ENCODE measurements at regions not wholly inside any gene's neighbourhood (a gene's known extent, or its start where the extent isn't known, plus 50 kb on each side); places are given as distances from the start of the nearest gene placed in this dataset.

GRCh38 chr13:109880371-109881346 lies 94.3 kb upstream of the IRS2 start:
- intact Hi-C loops (cut with micrococcal nuclease), result no loop called here
- Mint-ChIP-seq H3K9me3 (no peaks in the 10 kb centered on the region), H3K4me3 (no peak overlapping the region), H3K36me3 (ENCODE audit: low read depth) (no peaks in the 10 kb centered on the region), H3K27ac (no peak overlapping the region), H3K4me1 (ENCODE audit: low read depth) (no peaks in the 10 kb centered on the region), H3K27me3 (no peaks in the 10 kb centered on the region)

DNA sequence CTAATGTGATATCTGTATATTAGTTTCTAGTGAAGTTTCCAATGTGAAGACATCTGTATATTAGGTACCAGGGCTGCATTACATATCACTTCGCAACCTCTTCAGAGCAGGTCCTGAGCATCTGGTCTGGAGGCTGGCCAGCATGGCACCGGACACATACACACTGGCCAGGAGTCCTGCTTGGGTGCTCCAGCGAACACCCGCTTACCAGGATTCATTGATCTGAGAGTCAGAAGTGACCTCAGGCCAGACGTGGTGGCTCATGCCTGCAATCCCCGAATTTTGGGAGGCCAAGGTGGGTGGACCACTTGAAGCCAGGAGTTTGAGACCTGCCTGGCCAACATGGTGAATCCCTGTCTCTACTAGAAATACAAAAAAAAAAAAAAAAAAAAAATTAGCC lies 93.0 kb upstream of the IRS2 start:
- no peaks in the 10 kb centered on the region for H3K9me3 Mint-ChIP-seq
- no peaks in the 10 kb centered on the region for H3K36me3 Mint-ChIP-seq (ENCODE audit: low read depth)
- no peaks in the 10 kb centered on the region for H3K27me3 Mint-ChIP-seq
- intact Hi-C loops (cut with micrococcal nuclease), result no loop called here
- H3K4me1 Mint-ChIP-seq (ENCODE audit: low read depth), result no peaks in the 10 kb centered on the region
- H3K4me3 Mint-ChIP-seq, result no peak overlapping the region
- no peak overlapping the region for H3K27ac Mint-ChIP-seq

- Mint-ChIP-seq H3K36me3 (ENCODE audit: low read depth) (no peaks in the 10 kb centered on the region), H3K27me3 (no peaks in the 10 kb centered on the region), H3K4me1 (ENCODE audit: low read depth) (no peaks in the 10 kb centered on the region), H3K27ac (no peak overlapping the region), H3K9me3 (no peaks in the 10 kb centered on the region), H3K4me3 (no peak overlapping the region)
- intact Hi-C loops (cut with micrococcal nuclease), result no loop called here
These were observed 91.4 kb upstream of the IRS2 start for GRCh38 chr13:109877809-109878208.

DNA sequence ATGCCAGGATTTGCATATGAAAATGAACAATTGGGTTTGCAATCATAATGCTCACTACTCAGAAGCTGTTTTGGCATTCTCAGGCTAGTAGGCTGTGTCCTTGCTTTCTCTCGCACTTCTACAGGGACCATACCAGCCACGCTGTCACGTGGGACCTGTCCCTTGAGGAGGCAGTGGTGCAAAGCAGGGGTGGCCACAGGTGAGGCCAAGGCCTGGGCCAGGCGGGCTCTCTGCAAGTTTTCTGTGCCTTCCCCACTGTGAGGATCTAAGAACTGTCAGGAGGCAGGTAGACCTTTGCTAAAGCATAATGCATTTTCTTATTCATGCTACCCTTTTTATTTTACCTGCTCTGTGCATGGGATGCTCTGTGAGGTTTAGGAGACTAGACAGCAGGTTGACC lies 89.4 kb upstream of the IRS2 start:
- H3K36me3 Mint-ChIP-seq (ENCODE audit: low read depth), result no peaks in the 10 kb centered on the region

DNA sequence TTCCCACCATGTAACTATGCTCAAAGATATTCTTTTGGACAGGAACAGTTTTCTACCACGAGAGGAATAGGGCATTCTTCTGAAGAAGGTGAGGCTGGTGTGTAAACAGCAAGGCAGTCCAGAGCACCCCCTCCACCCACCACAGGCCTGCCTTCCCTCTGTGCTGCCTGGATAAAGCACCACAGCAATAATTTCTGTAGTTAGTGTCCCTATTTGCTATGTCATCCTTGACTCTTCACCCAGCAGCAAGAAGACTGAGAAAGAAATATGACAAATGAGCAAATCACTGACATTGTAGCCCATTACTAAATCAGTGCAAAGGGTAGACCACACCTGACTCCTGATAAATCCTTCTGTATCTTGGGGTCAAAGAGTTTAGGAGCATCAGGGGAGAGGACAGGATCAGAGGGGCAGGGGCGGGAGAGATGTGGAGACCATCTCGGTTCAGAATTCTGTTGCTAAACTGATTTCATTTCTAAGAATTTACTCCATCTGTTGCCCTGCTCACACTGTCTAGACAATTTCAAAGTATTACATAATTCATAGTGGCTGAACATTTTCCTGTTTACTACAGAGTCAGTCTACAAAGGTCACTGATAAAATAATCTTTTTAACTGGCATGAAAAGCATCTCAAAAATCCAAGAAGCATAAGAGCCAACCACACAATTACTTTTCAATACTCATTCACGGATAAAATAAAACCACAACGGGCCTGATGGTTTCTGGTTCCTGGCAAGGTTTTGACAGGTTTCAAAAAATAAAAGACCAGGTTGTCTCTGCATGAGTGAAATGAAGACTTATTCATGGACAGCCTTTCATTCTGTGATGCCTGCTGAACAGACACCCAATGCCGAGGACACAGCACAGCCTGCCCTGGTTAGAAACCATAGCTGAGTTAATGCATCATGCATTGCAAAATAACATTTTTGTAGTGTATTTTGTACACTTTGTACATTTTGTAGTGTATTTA lies 88.4 kb upstream of the IRS2 start:
- Mint-ChIP-seq H3K27me3 (peaks cover 12% of the 10 kb centered on the region), H3K4me1 (ENCODE audit: low read depth) (no peaks in the 10 kb centered on the region), H3K9me3 (no peaks in the 10 kb centered on the region), H3K4me3 (no peak overlapping the region), H3K27ac (no peak overlapping the region), H3K36me3 (ENCODE audit: low read depth) (no peaks in the 10 kb centered on the region)
- intact Hi-C loops (cut with micrococcal nuclease), result no loop called here

More for the DNA sequence above, 89.4 kb upstream of the IRS2 start:
- intact Hi-C loops (cut with micrococcal nuclease), result no loop called here
- Mint-ChIP-seq H3K27me3 (peaks cover 2% of the 10 kb centered on the region), H3K9me3 (no peaks in the 10 kb centered on the region), H3K4me1 (ENCODE audit: low read depth) (no peaks in the 10 kb centered on the region), H3K27ac (no peak overlapping the region), H3K4me3 (no peak overlapping the region)

GRCh38 chr13:109873351-109874123 lies 87.2 kb upstream of the IRS2 start:
- Mint-ChIP-seq H3K27me3 (peaks cover 20% of the 10 kb centered on the region), H3K9me3 (no peaks in the 10 kb centered on the region), H3K4me3 (no peak overlapping the region), H3K27ac (no peak overlapping the region), H3K36me3 (ENCODE audit: low read depth) (no peaks in the 10 kb centered on the region), H3K4me1 (ENCODE audit: low read depth) (peaks cover 6% of the 10 kb centered on the region)
- intact Hi-C loops (cut with micrococcal nuclease), result no loop called here

DNA sequence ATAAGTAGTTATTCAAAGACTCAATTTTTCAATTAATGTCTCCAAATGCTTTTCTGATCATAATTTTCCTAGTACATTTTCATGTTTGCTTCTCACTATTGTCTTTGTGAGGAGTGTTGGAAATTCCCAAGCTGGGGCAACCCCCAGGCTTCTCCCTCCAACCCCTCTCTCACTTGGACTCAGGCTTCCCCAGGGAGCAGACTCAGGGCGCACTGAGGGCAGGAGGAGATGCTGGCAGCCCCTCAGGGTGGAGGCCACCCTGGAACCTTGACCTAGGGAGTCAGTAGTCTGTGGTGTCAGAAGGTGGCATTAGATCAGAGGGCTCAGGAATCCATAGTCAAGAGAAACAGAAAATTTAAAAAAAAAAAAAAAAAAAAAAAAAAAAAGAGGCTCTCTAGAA lies 86.5 kb upstream of the IRS2 start:
- Mint-ChIP-seq H3K4me3 (no peak overlapping the region), H3K27ac (no peak overlapping the region), H3K27me3 (peaks cover 23% of the 10 kb centered on the region), H3K9me3 (no peaks in the 10 kb centered on the region), H3K4me1 (ENCODE audit: low read depth) (peaks cover 6% of the 10 kb centered on the region), H3K36me3 (ENCODE audit: low read depth) (no peaks in the 10 kb centered on the region)
- intact Hi-C loops (cut with micrococcal nuclease), result no loop called here

DNA sequence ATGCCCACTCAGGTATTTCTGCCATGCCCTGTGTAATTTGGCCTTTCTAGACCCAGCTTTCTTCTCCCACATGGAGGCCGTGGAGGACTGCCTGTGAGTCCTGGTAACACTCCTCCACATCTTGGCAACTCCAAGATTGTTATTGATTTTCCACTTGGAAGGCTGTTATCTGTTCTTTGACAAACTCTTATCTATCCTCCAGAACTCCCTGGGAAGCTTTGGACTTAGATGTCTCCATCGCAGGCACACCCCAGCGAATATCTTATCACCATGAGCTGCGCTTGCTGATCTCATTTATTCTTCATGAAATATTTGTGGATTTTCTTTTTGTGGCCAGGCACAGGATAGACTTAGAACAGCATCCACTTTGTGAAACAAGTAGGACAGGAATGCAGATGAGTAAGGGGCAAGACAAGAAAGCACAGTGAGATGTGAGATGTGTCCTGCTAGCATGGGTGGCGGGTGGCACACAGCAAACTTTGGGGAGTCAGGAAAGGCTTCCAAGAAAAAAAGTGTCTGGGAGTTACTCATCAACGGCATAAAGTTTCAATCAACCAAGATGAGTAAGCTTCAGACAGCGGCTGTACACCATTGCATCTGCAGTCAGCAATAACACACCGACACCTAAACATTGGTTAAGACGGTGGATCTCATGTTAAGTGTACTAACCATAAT lies 84.5 kb upstream of the IRS2 start:
- H3K4me1 Mint-ChIP-seq (ENCODE audit: low read depth), result peaks cover 6% of the 10 kb centered on the region
- no peak overlapping the region for H3K4me3 Mint-ChIP-seq
- no peak overlapping the region for H3K27ac Mint-ChIP-seq
- no peaks in the 10 kb centered on the region for H3K9me3 Mint-ChIP-seq
- intact Hi-C loops (cut with micrococcal nuclease), result no loop called here
- H3K27me3 Mint-ChIP-seq, result peaks cover 36% of the 10 kb centered on the region
- no peaks in the 10 kb centered on the region for H3K36me3 Mint-ChIP-seq (ENCODE audit: low read depth)

DNA sequence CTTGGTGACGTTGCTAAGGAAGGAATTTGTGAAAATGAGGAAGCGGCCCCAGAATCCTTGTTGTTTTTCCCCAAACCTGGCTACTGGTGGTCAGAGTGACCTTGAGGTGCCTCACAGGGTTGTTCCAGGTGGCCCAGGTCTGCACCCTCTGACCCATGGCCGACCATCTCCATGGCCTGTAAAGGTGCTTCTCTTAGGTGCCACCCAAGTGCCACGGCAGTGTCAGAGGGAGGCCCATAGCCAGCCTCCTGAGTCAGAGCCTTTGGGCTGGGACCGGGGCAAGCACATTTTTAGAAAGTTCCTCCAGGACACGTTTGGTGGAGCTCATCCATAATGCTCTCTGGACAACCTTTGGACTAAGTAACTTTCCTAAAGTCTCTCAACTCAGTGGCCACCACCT lies 83.9 kb upstream of the IRS2 start:
- Mint-ChIP-seq H3K36me3 (ENCODE audit: low read depth) (no peaks in the 10 kb centered on the region), H3K4me3 (no peak overlapping the region), H3K9me3 (no peaks in the 10 kb centered on the region), H3K4me1 (ENCODE audit: low read depth) (peaks cover 6% of the 10 kb centered on the region), H3K27me3 (peaks cover 36% of the 10 kb centered on the region), H3K27ac (no peak overlapping the region)
- intact Hi-C loops (cut with micrococcal nuclease), result no loop called here

DNA sequence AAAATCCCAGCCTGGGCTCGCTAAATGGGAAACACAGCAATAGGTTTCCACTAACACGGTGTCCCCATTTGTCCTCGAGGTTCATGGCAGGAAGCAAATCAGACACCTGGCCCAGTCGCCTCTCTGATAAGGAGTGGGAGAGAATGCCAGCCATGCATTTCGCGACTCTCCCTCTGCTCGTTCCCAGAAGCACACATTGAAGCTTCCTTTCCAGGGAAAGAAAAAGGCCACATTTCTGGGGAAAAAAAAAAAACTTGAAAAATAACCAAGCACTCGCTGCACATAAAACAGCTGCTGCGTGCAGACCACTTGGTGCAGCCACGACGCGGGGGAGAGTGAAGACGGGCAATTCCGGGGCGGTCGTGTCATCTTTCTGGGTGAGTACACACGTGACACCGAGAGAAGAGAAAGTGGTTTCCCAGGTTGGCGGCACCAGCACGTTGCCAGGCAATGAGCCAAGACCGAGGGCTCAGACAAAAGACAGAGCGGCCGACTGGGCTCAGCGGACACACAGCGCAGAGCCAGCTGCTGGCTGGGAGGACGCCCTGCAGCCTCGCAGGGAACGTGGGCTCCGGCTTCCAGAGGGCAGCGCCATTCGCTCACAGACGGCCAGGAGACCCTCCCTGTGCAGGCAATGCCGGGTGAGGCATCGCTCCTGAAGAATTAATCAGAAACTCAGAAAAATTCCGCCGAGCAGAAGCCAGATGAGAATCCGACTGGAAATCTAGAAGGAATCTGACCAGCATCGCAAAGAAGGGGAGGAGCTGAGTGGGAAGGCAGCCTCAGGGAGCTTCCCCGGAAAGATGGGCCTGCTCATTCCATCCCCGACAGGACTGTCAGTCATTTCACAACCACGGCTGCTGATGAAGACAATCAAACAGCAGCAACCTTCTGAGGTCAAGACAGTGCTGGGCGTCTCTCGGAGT lies 83.2 kb upstream of the IRS2 start:
- peaks cover 6% of the 10 kb centered on the region for H3K4me1 Mint-ChIP-seq (ENCODE audit: low read depth)
- H3K27me3 Mint-ChIP-seq, result peaks cover 38% of the 10 kb centered on the region
- no peaks in the 10 kb centered on the region for H3K9me3 Mint-ChIP-seq
- no peaks in the 10 kb centered on the region for H3K36me3 Mint-ChIP-seq (ENCODE audit: low read depth)
- H3K4me3 Mint-ChIP-seq, result peak overlapping the region; percentile 41
- intact Hi-C loops (cut with micrococcal nuclease), result no loop called here
- no peak overlapping the region for H3K27ac Mint-ChIP-seq

- no peak overlapping the region for H3K4me3 Mint-ChIP-seq
- H3K36me3 Mint-ChIP-seq (ENCODE audit: low read depth), result no peaks in the 10 kb centered on the region
- no peaks in the 10 kb centered on the region for H3K9me3 Mint-ChIP-seq
- no peak overlapping the region for H3K27ac Mint-ChIP-seq
- intact Hi-C loops (cut with micrococcal nuclease), result no loop called here
- peaks cover 38% of the 10 kb centered on the region for H3K27me3 Mint-ChIP-seq
- H3K4me1 Mint-ChIP-seq (ENCODE audit: low read depth), result peaks cover 6% of the 10 kb centered on the region
These were observed 82.4 kb upstream of the IRS2 start for GRCh38 chr13:109868578-109869311.

GRCh38 chr13:109867766-109868165 lies 81.4 kb upstream of the IRS2 start:
- Mint-ChIP-seq H3K27ac (no peak overlapping the region), H3K27me3 (peaks cover 44% of the 10 kb centered on the region), H3K36me3 (ENCODE audit: low read depth) (no peaks in the 10 kb centered on the region), H3K4me3 (no peak overlapping the region), H3K4me1 (ENCODE audit: low read depth) (peaks cover 6% of the 10 kb centered on the region), H3K9me3 (no peaks in the 10 kb centered on the region)
- intact Hi-C loops (cut with micrococcal nuclease), result no loop called here

All from dendritic cell treated with granulocyte-macrophage colony-stimulating factor and Interleukin-4, amounts not matched to agents 40 ng/mL and 50 ng/mL, for 4 days (primary cell).